AG04449 (cell line): ENCODE measurements at regions not wholly inside any gene's neighbourhood (a gene's known extent, or its start where the extent isn't known, plus 50 kb on each side); places are given as distances from the start of the nearest gene placed in this dataset.

Experiments
- CTCF ChIA-PET: fragments of 350-600 bp; formaldehyde crosslinking; extraction: SDS; loops from one replicate; lab custom pipeline; 2021; ENCODE audit warnings: antibody characterized with exemption; lab: Yijun Ruan, JAX
- POLR2A ChIA-PET: fragments of 400-600, 350-600 bp; formaldehyde crosslinking; extraction: SDS; loops from one replicate; lab custom pipeline; 2020; ENCODE audit warnings: antibody characterized with exemption, inconsistent platforms; lab: Yijun Ruan, JAX
- DNase-seq: peaks from one replicate; pipeline ENCODE4 v3.0.0-alpha.2; 2010; ENCODE audit warnings: low read depth, low spot score
- H3K4me3 ChIP-seq: 2 replicates; pipeline ENCODE4 v1.5.1; 2011; ENCODE audit warnings: low read depth, mild to moderate bottlenecking, control low read depth, low read length
- TF ChIP-seq, protein P1 (sequence below): IDR thresholded peaks from one replicate; pipeline ENCODE4 v1.5.1; 2011; ENCODE audit warnings: mild to moderate bottlenecking, moderate library complexity, low read length, control low read depth, inconsistent platforms; ENCODE audit not compliant: insufficient read depth; ENCODE audit errors: missing control alignments

DNA sequence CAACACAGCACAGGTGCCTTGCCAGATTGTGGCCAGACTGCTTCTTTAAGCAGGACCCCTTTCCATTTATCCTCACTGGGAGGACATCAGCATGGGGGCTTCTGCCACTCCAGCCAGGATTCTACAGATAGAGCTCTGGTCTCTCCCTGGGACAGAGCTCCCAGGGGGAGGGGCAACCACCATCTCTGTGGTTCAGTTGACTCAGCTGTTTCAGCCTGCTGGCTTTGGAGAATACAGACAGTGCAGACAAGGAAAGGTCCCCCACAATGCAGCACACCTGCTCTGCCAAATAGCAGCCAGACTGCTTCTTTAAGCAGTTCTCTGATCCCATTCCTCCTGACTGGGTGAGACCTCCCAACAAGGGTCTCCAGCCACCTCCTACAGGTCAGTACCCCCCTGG, 132.8 kb downstream of the OR2K2 start:
- no peak overlapping the region for H3K4me3 ChIP-seq
- CTCF ChIA-PET: no interaction called here
- TF ChIP-seq, protein P1, sequence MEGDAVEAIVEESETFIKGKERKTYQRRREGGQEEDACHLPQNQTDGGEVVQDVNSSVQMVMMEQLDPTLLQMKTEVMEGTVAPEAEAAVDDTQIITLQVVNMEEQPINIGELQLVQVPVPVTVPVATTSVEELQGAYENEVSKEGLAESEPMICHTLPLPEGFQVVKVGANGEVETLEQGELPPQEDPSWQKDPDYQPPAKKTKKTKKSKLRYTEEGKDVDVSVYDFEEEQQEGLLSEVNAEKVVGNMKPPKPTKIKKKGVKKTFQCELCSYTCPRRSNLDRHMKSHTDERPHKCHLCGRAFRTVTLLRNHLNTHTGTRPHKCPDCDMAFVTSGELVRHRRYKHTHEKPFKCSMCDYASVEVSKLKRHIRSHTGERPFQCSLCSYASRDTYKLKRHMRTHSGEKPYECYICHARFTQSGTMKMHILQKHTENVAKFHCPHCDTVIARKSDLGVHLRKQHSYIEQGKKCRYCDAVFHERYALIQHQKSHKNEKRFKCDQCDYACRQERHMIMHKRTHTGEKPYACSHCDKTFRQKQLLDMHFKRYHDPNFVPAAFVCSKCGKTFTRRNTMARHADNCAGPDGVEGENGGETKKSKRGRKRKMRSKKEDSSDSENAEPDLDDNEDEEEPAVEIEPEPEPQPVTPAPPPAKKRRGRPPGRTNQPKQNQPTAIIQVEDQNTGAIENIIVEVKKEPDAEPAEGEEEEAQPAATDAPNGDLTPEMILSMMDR: no peak
- POLR2A ChIA-PET: no interaction called here
- no peak for DNase-seq

DNA sequence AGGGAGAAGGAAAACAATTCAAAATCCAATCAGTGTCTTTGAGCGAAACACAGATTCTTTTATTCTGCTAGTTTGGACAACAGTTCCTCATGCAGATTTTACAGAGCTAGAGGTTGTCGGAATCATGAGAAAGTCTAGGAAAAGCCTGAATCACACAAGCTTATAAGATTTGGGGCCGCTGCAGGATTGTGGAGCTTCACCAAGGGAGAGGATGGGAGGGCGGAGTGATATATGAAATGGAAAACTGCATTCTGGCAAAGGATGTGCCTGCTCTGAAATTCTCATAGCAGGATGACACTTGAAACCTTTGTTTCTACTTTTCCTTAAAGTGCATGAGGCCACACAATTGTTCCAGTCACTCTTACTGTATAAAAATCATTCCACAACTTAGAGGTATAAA, 134.3 kb downstream of the OR2K2 start:
- POLR2A ChIA-PET: no interaction called here
- CTCF ChIA-PET: no interaction called here
- TF ChIP-seq, protein P1: no peak

DNA sequence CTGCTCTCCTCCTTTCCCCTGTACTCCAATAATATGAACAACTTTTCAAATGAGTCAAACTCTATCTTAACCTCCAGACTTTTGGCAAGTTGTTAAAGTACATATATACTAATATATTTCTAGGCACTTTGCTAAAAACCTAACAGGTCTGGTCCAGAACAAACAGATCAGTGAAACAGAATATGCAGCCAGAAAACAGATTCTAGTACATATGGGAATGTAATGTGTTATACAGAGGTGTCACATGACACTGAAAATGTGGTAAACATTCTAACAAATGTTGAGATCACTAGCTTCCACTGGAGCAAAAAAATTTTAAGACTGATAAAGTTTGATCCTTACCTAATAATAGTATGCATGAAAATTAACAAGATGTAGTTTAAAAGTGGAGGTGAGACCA, 136.9 kb downstream of the OR2K2 start:
- ChIA-PET CTCF (no interaction called here), POLR2A (no interaction called here)
- no peak overlapping the region for H3K4me3 ChIP-seq
- no peak for DNase-seq
- TF ChIP-seq, protein P1: no peak

More for the DNA sequence above, 134.3 kb downstream of the OR2K2 start:
- DNase-seq: no peak
- no peak overlapping the region for H3K4me3 ChIP-seq

DNA sequence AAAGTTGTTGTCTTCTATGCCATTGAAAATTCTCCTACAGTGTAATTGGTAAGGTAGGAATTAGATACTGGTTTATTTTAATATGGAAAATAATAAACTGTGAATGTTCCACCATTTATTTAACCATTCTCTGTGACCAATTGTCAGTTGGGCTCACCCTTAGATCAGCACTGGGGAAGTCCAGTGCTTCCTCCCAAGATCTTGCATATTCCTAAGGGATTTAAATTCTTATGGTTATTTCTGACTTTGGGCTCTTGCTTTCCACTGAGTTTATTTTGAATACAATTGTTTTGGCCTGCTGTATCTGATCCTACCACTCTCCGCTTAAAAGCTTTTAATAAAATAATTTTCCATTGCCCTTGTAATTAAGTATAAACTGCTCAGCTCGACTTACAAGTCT, 137.4 kb downstream of the OR2K2 start:
- ChIA-PET POLR2A (no interaction called here), CTCF (no interaction called here)
- no peak overlapping the region for H3K4me3 ChIP-seq
- no peak for DNase-seq
- TF ChIP-seq, protein P1: no peak

DNA sequence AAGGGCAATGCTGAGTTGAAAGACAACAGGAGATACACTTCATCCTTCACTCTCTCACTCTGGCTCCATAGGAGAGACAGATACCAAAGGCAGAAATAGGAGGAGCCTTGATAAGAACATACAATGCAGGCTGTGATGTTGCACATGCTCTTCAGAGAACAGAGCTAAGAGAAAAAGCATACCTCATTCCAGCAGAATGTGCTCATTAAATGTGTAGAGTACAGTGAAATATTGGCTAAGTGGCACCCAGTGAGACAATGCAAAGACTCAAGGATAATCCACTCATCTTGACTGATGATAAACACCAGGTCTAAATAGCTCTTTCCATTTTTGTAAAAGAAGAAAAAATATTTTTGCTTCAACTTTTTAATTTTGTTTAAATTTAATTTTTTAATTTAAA, 139.7 kb downstream of the OR2K2 start:
- ChIA-PET CTCF (interaction anchor here (1.6 kb wide), 1 partner anchor 35 kb away, joined by 3 read pairs; no protein-coding TSS in a partner anchor), POLR2A (no interaction called here)
- DNase-seq: no peak
- no peak overlapping the region for H3K4me3 ChIP-seq
- TF ChIP-seq, protein P1: no peak

DNA sequence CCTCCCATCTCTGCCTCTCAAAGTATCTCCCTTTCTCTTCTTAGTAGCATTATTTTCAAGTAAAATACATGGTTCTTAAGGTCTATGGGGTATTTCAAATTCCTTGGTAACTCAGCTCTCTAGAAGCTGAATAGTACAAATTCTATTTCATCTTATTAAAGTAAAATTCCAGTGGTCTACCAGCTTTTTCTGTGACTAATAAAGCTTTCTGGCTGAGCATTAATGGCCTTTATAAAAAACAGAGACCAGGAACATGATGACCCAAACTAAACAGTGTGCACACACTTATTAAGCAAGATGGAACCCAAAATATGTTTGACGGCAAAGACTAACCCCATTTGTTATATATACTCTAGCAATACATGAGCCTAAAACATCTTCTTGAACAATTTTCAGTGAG, 142.6 kb downstream of the OR2K2 start:
- ChIA-PET CTCF (no interaction called here), POLR2A (no interaction called here)
- no peak for DNase-seq
- no peak overlapping the region for H3K4me3 ChIP-seq
- TF ChIP-seq, protein P1: no peak
